GM23338 (cell line): ENCODE measurements at regions not wholly inside any gene's neighbourhood (a gene's known extent, or its start where the extent isn't known, plus 50 kb on each side); places are given as distances from the start of the nearest gene placed in this dataset.

ENCODE experiments used
- ATAC-seq: fragments of 200-7000 bp; cut with Tn5 transposase; 3 replicates; pipeline ENCODE4 v1.9.1; 2020
- DNase-seq: peaks from one replicate; pipeline ENCODE4 v3.0.0-alpha.2; 2015; ENCODE audit warnings: low spot score
- H2AFZ ChIP-seq: fragments of 200-600 bp; sonication (generic); 2 replicates; pipeline ENCODE4 v1.8.0; 2016; ENCODE audit warnings: antibody characterized with exemption, mild to moderate bottlenecking, moderate library complexity
- H3F3A ChIP-seq: fragments of 200-600 bp; sonication (generic); replicated peaks from 2 replicates; pipeline ENCODE4 v1.8.0; 2017; ENCODE audit warnings: antibody characterized with exemption, mixed run types, low read depth
- H3K27ac ChIP-seq: fragments of 200-600 bp; sonication (generic); 2 replicates; pipeline ENCODE4 v1.6.1; 2016; ENCODE audit warnings: low read depth
- H3K27me3 ChIP-seq: fragments of 200-600 bp; sonication (generic); 2 replicates; pipeline ENCODE4 v1.8.0; 2016; ENCODE audit warnings: mild to moderate bottlenecking, mixed run types, moderate library complexity; ENCODE audit not compliant: insufficient read depth
- H3K36me3 ChIP-seq: fragments of 200-600 bp; sonication (generic); 2 replicates; pipeline ENCODE4 v1.8.0; 2016; ENCODE audit warnings: mild to moderate bottlenecking; ENCODE audit not compliant: insufficient read depth
- H3K4me1 ChIP-seq: fragments of 200-600 bp; sonication (generic); 2 replicates; pipeline ENCODE4 v1.8.0; 2016; ENCODE audit warnings: mild to moderate bottlenecking, moderate library complexity; ENCODE audit not compliant: insufficient read depth
- H3K4me2 ChIP-seq: fragments of 200-600 bp; sonication (generic); 2 replicates; pipeline ENCODE4 v1.7.1; 2017; ENCODE audit warnings: mixed run types
- H3K4me3 ChIP-seq: fragments of 200-600 bp; sonication (generic); 2 replicates; pipeline ENCODE4 v1.6.1; 2016; ENCODE audit warnings: mixed run types
- H3K79me2 ChIP-seq: fragments of 200-600 bp; sonication (generic); replicated peaks from 2 replicates; pipeline ENCODE4 v1.8.0; 2017; ENCODE audit warnings: mild to moderate bottlenecking; ENCODE audit not compliant: insufficient read depth
- H3K9me2 ChIP-seq: fragments of 200-600 bp; sonication (generic); 2 replicates; pipeline ENCODE4 v1.8.0; 2017; ENCODE audit not compliant: insufficient read depth
- H4K20me1 ChIP-seq: fragments of 200-600 bp; sonication (generic); replicated peaks from 2 replicates; pipeline ENCODE4 v1.8.0; 2017; ENCODE audit warnings: mild to moderate bottlenecking; ENCODE audit not compliant: insufficient read depth
- H3K27ac Mint-ChIP-seq: 2 replicates; pipeline ENCODE4 v1.8.0; 2020; ENCODE audit warnings: inconsistent platforms, mild to moderate bottlenecking, moderate library complexity, mixed read lengths
- H3K27me3 Mint-ChIP-seq: 3 replicates; pipeline ENCODE4 v1.8.0; 2022; ENCODE audit warnings: low read depth, mild to moderate bottlenecking, moderate library complexity, mixed read lengths, inconsistent platforms; ENCODE audit not compliant: insufficient read depth, poor library complexity
- H3K36me3 Mint-ChIP-seq: 3 replicates; pipeline ENCODE4 v1.8.0; 2021; ENCODE audit warnings: low read depth, mild to moderate bottlenecking, inconsistent platforms, moderate library complexity, mixed read lengths
- H3K4me1 Mint-ChIP-seq: 3 replicates; pipeline ENCODE4 v1.8.0; 2020; ENCODE audit warnings: mild to moderate bottlenecking, inconsistent platforms, mixed read lengths
- H3K4me3 Mint-ChIP-seq: 3 replicates; pipeline ENCODE4 v1.8.0; 2021; ENCODE audit warnings: moderate library complexity, mild to moderate bottlenecking, inconsistent platforms, mixed read lengths
- H3K9me3 Mint-ChIP-seq: 3 replicates; pipeline ENCODE4 v1.8.0; 2020; ENCODE audit warnings: moderate library complexity, mild to moderate bottlenecking, inconsistent platforms, mixed read lengths
- CREB1 ChIP-seq: fragments of 250-450 bp; sonication (Bioruptor Pico); IDR thresholded peaks from 2 replicates; pipeline ENCODE4 v1.5.0; 2020; ENCODE audit warnings: low read depth, mild to moderate bottlenecking, moderate library complexity
- CTCF ChIP-seq, 2 experiments: fragments of 200-600 bp in 1 of 2; sonication (generic) in 1 of 2; conservative IDR thresholded peaks; 2 replicates each; pipeline versions ENCODE4 v1.5.1 to v1.6.1; 2016 to 2017; ENCODE audit warnings: antibody characterized with exemption in 2 of 2, low read depth in 2 of 2, mild to moderate bottlenecking in 2 of 2, moderate library complexity in 1 of 2
- ETS1 ChIP-seq: IDR thresholded peaks from 2 replicates; pipeline ENCODE4 v1.6.1; 2016; ENCODE audit warnings: antibody characterized with exemption
- EZH2 ChIP-seq: fragments of 200-600 bp; sonication (generic); IDR thresholded peaks from one replicate; pipeline ENCODE4 v1.8.0; 2017; ENCODE audit warnings: antibody characterized with exemption, mild to moderate bottlenecking, low read depth; ENCODE audit not compliant: unreplicated experiment
- EZH2phosphoT487 ChIP-seq: fragments of 200-600 bp; sonication (generic); IDR thresholded peaks from one replicate; pipeline ENCODE4 v1.8.1; 2018; ENCODE audit warnings: antibody characterized with exemption; ENCODE audit not compliant: unreplicated experiment
- JUNB ChIP-seq: IDR thresholded peaks from one replicate; pipeline ENCODE4 v1.6.1; 2016; ENCODE audit warnings: antibody characterized with exemption; ENCODE audit not compliant: unreplicated experiment
- POLR2AphosphoS5 ChIP-seq: IDR thresholded peaks from 2 replicates; pipeline ENCODE4 v1.6.1; 2016; ENCODE audit warnings: antibody characterized with exemption, low read depth
- REST ChIP-seq: IDR thresholded peaks from one replicate; pipeline ENCODE4 v1.6.1; 2018; ENCODE audit warnings: antibody characterized with exemption; ENCODE audit not compliant: unreplicated experiment
- STAT1 ChIP-seq: IDR thresholded peaks from one replicate; pipeline ENCODE4 v1.6.1; 2016; ENCODE audit warnings: antibody characterized with exemption; ENCODE audit not compliant: unreplicated experiment
- ZNF114 ChIP-seq: fragments of 250-450 bp; sonication (Bioruptor Pico); IDR thresholded peaks from 2 replicates; pipeline ENCODE4 v1.5.0; 2020; ENCODE audit warnings: mild to moderate bottlenecking, moderate library complexity
- ZNF462 ChIP-seq: fragments of 250-450 bp; sonication (Bioruptor Pico); IDR thresholded peaks from 2 replicates; pipeline ENCODE4 v1.5.0; 2020; ENCODE audit warnings: mild to moderate bottlenecking, moderate library complexity

GRCh38 chr4:31021008-31021407, 300.8 kb downstream of the PCDH7 start (continued):
- TF ChIP-seq CTCF (conservative IDR thresholded peaks at IDR 0.05; ENCODE audit: low read depth in 2 of 2) = no peak
- TF ChIP-seq EZH2phosphoT487 = no peak
- no peak for TF ChIP-seq ETS1

GRCh38 chr4:31022702-31023101, 302.5 kb downstream of the PCDH7 start:
- Histone ChIP-seq H3K36me3 (no peaks in the 10 kb centered on the region), H3K27me3 (no peaks in the 10 kb centered on the region), H3K4me2 (no peak overlapping the region), H3F3A (no peaks in the 10 kb centered on the region), H3K4me1 (peaks cover 4% of the 10 kb centered on the region; the same call in 1 of the 2 replicates), H3K4me3 (no peak overlapping the region), H3K9me2 (no peaks in the 10 kb centered on the region), H4K20me1 (no peaks in the 10 kb centered on the region), H3K79me2 (no peaks in the 10 kb centered on the region), H3K27ac (no peak overlapping the region), H2AFZ (no peak overlapping the region)
- Mint-ChIP-seq H3K27me3 (no peaks in the 10 kb centered on the region), H3K27ac (no peak overlapping the region), H3K9me3 (no peaks in the 10 kb centered on the region), H3K4me1 (no peaks in the 10 kb centered on the region), H3K4me3 (no peak overlapping the region), H3K36me3 (no peaks in the 10 kb centered on the region)
- ATAC-seq (no peak), DNase-seq (no peak)
- TF ChIP-seq STAT1 (no peak), ETS1 (no peak), EZH2 (no peak), ZNF462 (no peak), JUNB (no peak), ZNF114 (CRISPR knock-in tag) (no peak), CREB1 (CRISPR knock-in tag) (no peak), REST (no peak), POLR2AphosphoS5 (no peak)
